K562 (cell line): ENCODE measurements at regions not wholly inside any gene's neighbourhood (a gene's known extent, or its start where the extent isn't known, plus 50 kb on each side); places are given as distances from the start of the nearest gene placed in this dataset.
"Not testable (repeated sequence)": the region's sequence is repeated elsewhere in the genome, so short reads cannot be mapped to it uniquely, and the experiment has no call there.

Experiments used
- GATAD2A ChIP-seq: fragments of 450-650 bp; IDR thresholded peaks from 2 replicates; pipeline ENCODE4 v1.6.1; 2017
- KDM5B ChIP-seq: fragments of 200-600 bp; sonication (generic); IDR thresholded peaks from 2 replicates; pipeline ENCODE4 v1.6.1; 2012; ENCODE audit warnings: low read depth, mild to moderate bottlenecking, moderate library complexity, low read length, control low read depth, inconsistent platforms; ENCODE audit not compliant: insufficient replicate concordance
- PRMT5 ChIP-seq: sonication (generic); formaldehyde crosslinking; IDR thresholded peaks from 2 replicates; pipeline ENCODE4 v1.5.0; 2020; ENCODE audit warnings: missing genetic modification reagents
- RCOR1 ChIP-seq, 2 experiments: IDR thresholded peaks; 2 replicates each; pipeline ENCODE4 v1.6.1; 2012; ENCODE audit warnings: low read depth in 2 of 2, low read length in 2 of 2, borderline replicate concordance in 1 of 2, improper control_type of control experiment in 1 of 2
- YY1 ChIP-seq, 3 experiments: IDR thresholded peaks; 2 replicates each; pipeline ENCODE4 v1.6.1; 2011; ENCODE audit warnings: low read length in 2 of 3, mild to moderate bottlenecking in 2 of 3, moderate library complexity in 2 of 3, borderline replicate concordance in 1 of 3, control low read depth in 1 of 3, low read depth in 1 of 3; ENCODE audit not compliant: insufficient read depth in 3 of 3, insufficient replicate concordance in 2 of 3, control insufficient read depth in 1 of 3, insufficient read length in 1 of 3; ENCODE audit errors: extremely low read depth in 1 of 3

GRCh38 chr9:62737915-62738314 is 1548.1 kb downstream of the SPATA31A7 start:
- not testable (repeated sequence) for TF ChIP-seq KDM5B; GATAD2A; PRMT5 (CRISPR knock-in tag); YY1 (IDR thresholded peaks at IDR 0.05; ENCODE audit: borderline replicate concordance in 1 of 3, control insufficient read depth in 1 of 3, extremely low read depth in 1 of 3, insufficient read depth in 3 of 3, insufficient read length in 1 of 3, insufficient replicate concordance in 2 of 3, low read depth in 1 of 3, low read length in 2 of 3); RCOR1 (IDR thresholded peaks at IDR 0.05; ENCODE audit: borderline replicate concordance in 1 of 2, low read depth in 2 of 2, low read length in 2 of 2)
